IPS-18a (cell line): ENCODE measurements at regions not wholly inside any gene's neighbourhood (a gene's known extent, or its start where the extent isn't known, plus 50 kb on each side); places are given as distances from the start of the nearest gene placed in this dataset.

Experiments
- H3K27ac ChIP-seq: one replicate; pipeline ENCODE4 v1.5.1; 2013; ENCODE audit warnings: low read length
- H3K27me3 ChIP-seq: one replicate; pipeline ENCODE4 v1.6.1; 2013; ENCODE audit warnings: mild to moderate bottlenecking, low read length; ENCODE audit not compliant: control insufficient read depth, insufficient read depth
- H3K36me3 ChIP-seq: one replicate; pipeline ENCODE4 v1.6.1; 2013; ENCODE audit warnings: low read depth, low read length; ENCODE audit not compliant: control insufficient read depth
- H3K4me1 ChIP-seq: one replicate; pipeline ENCODE4 v1.6.1; 2013; ENCODE audit warnings: low read depth, low read length; ENCODE audit not compliant: control insufficient read depth
- H3K4me3 ChIP-seq: one replicate; pipeline ENCODE4 v1.5.1; 2013; ENCODE audit warnings: low read length
- H3K9ac ChIP-seq: one replicate; pipeline ENCODE4 v1.6.1; 2013; ENCODE audit warnings: mild to moderate bottlenecking, low read length, moderate library complexity
- H3K9me3 ChIP-seq: one replicate; pipeline ENCODE4 v1.6.1; 2013; ENCODE audit warnings: low read depth, low read length; ENCODE audit not compliant: control insufficient read depth

GRCh38 chr2:129722306-129723019 lies 257.0 kb upstream of the RAB6C start:
- Histone ChIP-seq H3K9ac (no peak overlapping the region), H3K4me1 (peaks cover 13% of the 10 kb centered on the region), H3K27me3 (no peaks in the 10 kb centered on the region), H3K27ac (no peak overlapping the region), H3K36me3 (no peaks in the 10 kb centered on the region), H3K9me3 (no peaks in the 10 kb centered on the region), H3K4me3 (no peak overlapping the region)

GRCh38 chr2:129723277-129724020 lies 256.0 kb upstream of the RAB6C start:
- Histone ChIP-seq H3K9me3 (no peaks in the 10 kb centered on the region), H3K27ac (no peak overlapping the region), H3K36me3 (no peaks in the 10 kb centered on the region), H3K27me3 (no peaks in the 10 kb centered on the region), H3K4me1 (peaks cover 6% of the 10 kb centered on the region), H3K9ac (no peak overlapping the region), H3K4me3 (no peak overlapping the region)

- H3K9me3 ChIP-seq, result no peaks in the 10 kb centered on the region
- H3K36me3 ChIP-seq, result no peaks in the 10 kb centered on the region
- no peaks in the 10 kb centered on the region for H3K27me3 ChIP-seq
- H3K9ac ChIP-seq, result no peak overlapping the region
- no peak overlapping the region for H3K4me3 ChIP-seq
- no peak overlapping the region for H3K27ac ChIP-seq
- H3K4me1 ChIP-seq, result peaks cover 6% of the 10 kb centered on the region
Observed at GRCh38 chr2:129724021-129724757, 255.3 kb upstream of the RAB6C start.

- no peaks in the 10 kb centered on the region for H3K27me3 ChIP-seq
- no peaks in the 10 kb centered on the region for H3K9me3 ChIP-seq
- no peak overlapping the region for H3K4me3 ChIP-seq
- H3K27ac ChIP-seq, result no peak overlapping the region
- no peaks in the 10 kb centered on the region for H3K36me3 ChIP-seq
- no peak overlapping the region for H3K9ac ChIP-seq
- H3K4me1 ChIP-seq, result peaks cover 6% of the 10 kb centered on the region
Observed at GRCh38 chr2:129726216-129726615, 253.2 kb upstream of the RAB6C start.

- Histone ChIP-seq H3K4me3 (no peak overlapping the region), H3K36me3 (no peaks in the 10 kb centered on the region)
Observed at GRCh38 chr2:129727286-129727685, 252.2 kb upstream of the RAB6C start.

GRCh38 chr2:129728035-129728972 lies 251.2 kb upstream of the RAB6C start:
- no peaks in the 10 kb centered on the region for H3K36me3 ChIP-seq
- no peaks in the 10 kb centered on the region for H3K4me1 ChIP-seq
- H3K9ac ChIP-seq, result no peak overlapping the region
- H3K9me3 ChIP-seq, result no peaks in the 10 kb centered on the region
- H3K27me3 ChIP-seq, result no peaks in the 10 kb centered on the region
- no peak overlapping the region for H3K4me3 ChIP-seq
- H3K27ac ChIP-seq, result no peak overlapping the region

More at GRCh38 chr2:129727286-129727685, 252.2 kb upstream of the RAB6C start:
- H3K9me3 ChIP-seq, result no peaks in the 10 kb centered on the region
- H3K27me3 ChIP-seq, result no peaks in the 10 kb centered on the region
- H3K4me1 ChIP-seq, result peaks cover 3% of the 10 kb centered on the region
- no peak overlapping the region for H3K9ac ChIP-seq
- H3K27ac ChIP-seq, result no peak overlapping the region

- no peak overlapping the region for H3K9ac ChIP-seq
- no peak overlapping the region for H3K4me3 ChIP-seq
- no peaks in the 10 kb centered on the region for H3K4me1 ChIP-seq
- no peak overlapping the region for H3K27ac ChIP-seq
- no peaks in the 10 kb centered on the region for H3K27me3 ChIP-seq
- no peaks in the 10 kb centered on the region for H3K9me3 ChIP-seq
- H3K36me3 ChIP-seq, result no peaks in the 10 kb centered on the region
Observed at GRCh38 chr2:129729011-129729410, 250.5 kb upstream of the RAB6C start.

GRCh38 chr2:129729646-129730045 lies 249.8 kb upstream of the RAB6C start:
- Histone ChIP-seq H3K4me3 (no peak overlapping the region), H3K9me3 (no peaks in the 10 kb centered on the region), H3K36me3 (no peaks in the 10 kb centered on the region), H3K9ac (no peak overlapping the region), H3K4me1 (no peaks in the 10 kb centered on the region), H3K27me3 (no peaks in the 10 kb centered on the region), H3K27ac (no peak overlapping the region)

GRCh38 chr2:129730979-129731378 lies 248.5 kb upstream of the RAB6C start:
- H3K4me3 ChIP-seq, result no peak overlapping the region
- no peak overlapping the region for H3K27ac ChIP-seq
- no peak overlapping the region for H3K9ac ChIP-seq
- no peaks in the 10 kb centered on the region for H3K36me3 ChIP-seq
- no peaks in the 10 kb centered on the region for H3K4me1 ChIP-seq
- no peaks in the 10 kb centered on the region for H3K27me3 ChIP-seq
- no peaks in the 10 kb centered on the region for H3K9me3 ChIP-seq

GRCh38 chr2:129731907-129732629 lies 247.4 kb upstream of the RAB6C start:
- Histone ChIP-seq H3K9me3 (no peaks in the 10 kb centered on the region), H3K27ac (no peak overlapping the region), H3K4me1 (no peaks in the 10 kb centered on the region), H3K27me3 (no peaks in the 10 kb centered on the region), H3K9ac (no peak overlapping the region), H3K36me3 (no peaks in the 10 kb centered on the region), H3K4me3 (no peak overlapping the region)
